ENCODE measurements at regions not wholly inside any gene's neighbourhood (a gene's known extent, or its start where the extent isn't known, plus 50 kb on each side); places are given as distances from the start of the nearest gene placed in this dataset.

DNA sequence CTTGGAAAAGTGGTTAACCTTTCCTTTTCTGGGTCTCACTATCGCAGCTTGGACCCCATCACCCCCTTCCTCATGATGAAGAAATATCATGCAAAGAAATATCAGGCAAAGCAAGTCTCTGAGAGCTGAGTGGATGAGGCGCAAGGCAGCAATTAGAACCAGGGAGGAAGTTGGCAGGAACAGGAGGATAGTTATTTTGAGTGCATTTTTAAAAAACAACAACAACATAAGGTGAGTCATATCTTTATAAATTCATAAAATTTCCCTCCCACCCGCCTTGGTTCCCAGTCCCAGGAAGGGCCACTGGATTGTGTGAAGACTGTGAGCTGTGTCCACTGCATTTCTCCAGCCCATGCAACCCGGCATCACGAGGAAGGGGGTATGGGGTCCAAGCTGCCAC, 316.9 kb upstream of the TLE3 start:
- no peak for TF ChIP-seq JUND (IDR thresholded peaks at IDR 0.05; ENCODE audit: low read depth)
- in situ Hi-C loops (cut with HindIII; ENCODE audit: low pct_unique_long_range_greater_than_20kb, low sequenced_read_pairs): no loop called here
- no peak for DNase-seq (ENCODE audit: low read depth in 1 of 2, low spot score in 1 of 2)

DNA sequence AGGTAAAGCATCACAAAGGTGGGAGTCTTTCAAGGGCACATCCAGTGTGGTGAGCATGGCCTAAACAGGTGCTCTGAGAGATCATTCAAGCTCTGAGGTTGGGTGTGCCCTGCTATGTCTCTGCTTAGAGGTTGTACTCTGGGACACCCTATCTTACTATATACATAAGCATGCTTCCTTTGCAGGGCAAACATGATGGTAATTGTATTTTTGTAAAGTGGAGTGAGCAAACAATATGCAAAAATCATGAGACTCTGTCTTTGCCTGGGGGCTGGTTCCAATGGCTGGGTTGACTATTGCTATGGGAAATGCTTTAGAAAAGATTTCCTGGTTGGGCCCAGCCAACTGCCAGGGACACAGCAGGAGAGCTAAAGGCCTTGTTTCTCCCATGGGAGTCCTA, 315.1 kb upstream of the TLE3 start:
- peak; percentile 33 to 79 for DNase-seq (ENCODE audit: low read depth in 1 of 2, low spot score in 1 of 2)
- TF ChIP-seq JUND (IDR thresholded peaks at IDR 0.05; ENCODE audit: low read depth): no peak
- in situ Hi-C loops (cut with HindIII; ENCODE audit: low pct_unique_long_range_greater_than_20kb, low sequenced_read_pairs): no loop called here

DNA sequence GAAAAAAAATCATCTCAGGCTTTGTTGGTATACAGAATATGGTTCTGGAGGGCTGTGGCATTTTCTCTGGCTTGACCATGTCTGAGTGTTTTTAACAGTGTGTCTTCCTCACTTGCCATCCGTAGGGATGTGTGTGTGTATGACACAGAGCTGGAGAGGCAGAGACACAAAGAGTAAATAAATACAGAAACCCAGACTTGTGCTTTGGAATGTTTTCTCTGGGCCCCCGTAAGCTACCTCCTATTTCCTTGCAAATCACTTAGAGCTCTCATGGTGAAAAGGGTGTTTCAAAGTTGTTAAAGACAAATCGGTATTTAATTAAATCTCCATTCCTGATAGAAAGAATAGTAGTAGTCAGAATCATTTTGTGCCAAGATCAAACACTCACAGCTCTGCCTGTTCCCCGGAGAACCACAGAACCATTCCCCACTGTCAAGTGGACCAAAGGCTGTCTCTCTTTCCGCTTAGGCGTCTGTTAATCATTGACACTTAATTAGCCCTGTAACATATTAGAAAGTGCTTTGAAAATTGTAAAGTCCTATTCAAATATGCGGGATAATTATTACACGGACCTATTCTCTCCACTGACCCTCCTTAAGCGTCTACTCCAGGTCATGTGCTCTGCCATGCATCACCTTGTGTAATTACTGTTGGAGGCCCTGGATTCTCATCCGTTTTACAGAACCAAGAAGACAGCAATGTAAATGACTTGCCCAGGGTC, 313.6 kb upstream of the TLE3 start:
- no peak for TF ChIP-seq JUND (IDR thresholded peaks at IDR 0.05; ENCODE audit: low read depth)
- in situ Hi-C loops (cut with HindIII; ENCODE audit: low pct_unique_long_range_greater_than_20kb, low sequenced_read_pairs): no loop called here
- no peak for DNase-seq (ENCODE audit: low read depth in 1 of 2, low spot score in 1 of 2)

DNA sequence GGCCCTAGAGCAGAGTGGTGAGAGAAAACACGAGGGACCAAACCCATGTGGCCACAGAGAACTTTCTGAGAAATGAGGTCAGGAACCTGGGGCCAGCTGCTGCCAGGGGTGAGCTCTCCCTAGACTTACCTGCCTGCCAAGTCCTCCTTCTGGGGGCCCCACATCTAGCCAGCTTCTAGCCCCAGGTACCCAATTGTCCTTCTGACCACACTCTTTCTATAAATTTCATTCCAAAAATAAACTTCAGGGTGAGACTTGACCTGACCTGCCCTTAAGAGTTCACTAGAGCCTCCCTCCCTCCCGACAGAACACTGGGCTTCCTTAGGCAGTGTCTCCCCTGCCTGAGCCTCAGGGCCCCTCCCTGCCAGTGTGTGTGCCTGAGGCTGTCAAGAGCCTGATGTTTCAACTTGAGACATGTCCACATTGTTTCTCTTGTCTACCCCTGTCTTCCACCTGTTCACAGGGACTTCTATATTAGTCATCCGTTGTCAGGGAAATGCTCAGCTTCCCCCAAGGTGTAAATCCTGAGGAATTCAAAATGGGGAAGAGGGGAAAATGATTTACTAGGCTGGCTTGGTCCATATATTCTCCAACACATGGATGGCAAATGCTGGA, 312.8 kb upstream of the TLE3 start:
- no peak for DNase-seq (ENCODE audit: low read depth in 1 of 2, low spot score in 1 of 2)
- in situ Hi-C loops (cut with HindIII; ENCODE audit: low pct_unique_long_range_greater_than_20kb, low sequenced_read_pairs): no loop called here
- TF ChIP-seq JUND (IDR thresholded peaks at IDR 0.05; ENCODE audit: low read depth): no peak

DNA sequence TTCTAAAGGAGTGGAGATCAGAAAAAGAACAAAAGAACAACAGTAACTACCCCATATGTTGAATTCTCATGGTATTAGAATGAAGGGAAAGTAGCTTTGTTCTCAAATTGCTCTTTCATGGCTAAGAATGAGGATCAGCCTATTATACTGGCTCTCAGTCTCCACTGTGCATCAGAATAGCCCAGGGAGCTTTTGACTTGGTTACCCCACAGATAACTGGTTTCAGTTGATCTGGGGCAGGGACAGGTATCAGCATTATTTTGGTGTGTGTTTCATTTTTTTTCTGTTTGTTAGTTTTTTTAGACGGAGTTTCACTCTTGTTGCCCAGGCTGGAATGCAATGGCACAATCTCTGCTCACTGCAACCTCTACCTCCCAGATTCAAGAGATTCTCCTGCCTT, 311.7 kb upstream of the TLE3 start:
- no peak for TF ChIP-seq JUND (IDR thresholded peaks at IDR 0.05; ENCODE audit: low read depth)
- DNase-seq (ENCODE audit: low read depth in 1 of 2, low spot score in 1 of 2): no peak
- in situ Hi-C loops (cut with HindIII; ENCODE audit: low pct_unique_long_range_greater_than_20kb, low sequenced_read_pairs): no loop called here

DNA sequence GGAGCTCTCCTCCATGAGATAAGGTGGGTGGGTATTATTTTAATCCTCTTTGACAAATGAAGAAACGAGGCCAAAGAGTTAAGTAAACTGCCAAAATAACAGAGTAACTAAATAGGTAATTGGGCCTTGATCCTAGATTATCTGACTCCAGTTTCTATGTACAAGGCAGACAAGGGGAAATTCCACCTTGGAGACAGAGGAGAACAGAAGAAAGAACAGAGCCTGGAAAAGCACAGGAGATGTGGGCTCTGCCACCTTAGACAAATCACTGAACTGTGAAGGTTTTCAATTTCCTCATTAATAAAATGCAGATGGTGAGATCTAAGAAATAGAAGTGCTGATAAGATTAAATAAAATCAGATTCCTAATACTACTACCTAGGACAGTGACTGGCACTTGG, 310.2 kb upstream of the TLE3 start:
- in situ Hi-C loops (cut with HindIII; ENCODE audit: low pct_unique_long_range_greater_than_20kb, low sequenced_read_pairs): no loop called here
- DNase-seq (ENCODE audit: low read depth in 1 of 2, low spot score in 1 of 2): no peak
- TF ChIP-seq JUND (IDR thresholded peaks at IDR 0.05; ENCODE audit: low read depth): no peak

DNA sequence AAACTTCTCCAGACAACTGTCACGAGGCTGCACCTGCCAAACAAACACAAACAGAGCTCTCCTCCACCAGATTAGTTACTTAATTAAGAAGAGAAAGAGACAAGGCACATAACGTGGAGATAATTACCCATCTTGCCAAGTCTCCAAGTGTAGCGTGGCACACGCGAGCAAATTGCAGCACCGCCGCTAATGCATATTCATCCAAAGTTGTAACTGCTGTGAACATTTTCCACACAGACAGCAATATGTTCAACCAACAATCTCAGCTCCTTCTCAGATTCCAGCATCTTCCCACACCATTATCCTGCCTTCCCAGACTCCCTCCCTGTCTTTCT, 309.6 kb upstream of the TLE3 start:
- TF ChIP-seq JUND (IDR thresholded peaks at IDR 0.05; ENCODE audit: low read depth): no peak
- in situ Hi-C loops (cut with HindIII; ENCODE audit: low pct_unique_long_range_greater_than_20kb, low sequenced_read_pairs): no loop called here
- DNase-seq (ENCODE audit: low read depth in 1 of 2, low spot score in 1 of 2): no peak

DNA sequence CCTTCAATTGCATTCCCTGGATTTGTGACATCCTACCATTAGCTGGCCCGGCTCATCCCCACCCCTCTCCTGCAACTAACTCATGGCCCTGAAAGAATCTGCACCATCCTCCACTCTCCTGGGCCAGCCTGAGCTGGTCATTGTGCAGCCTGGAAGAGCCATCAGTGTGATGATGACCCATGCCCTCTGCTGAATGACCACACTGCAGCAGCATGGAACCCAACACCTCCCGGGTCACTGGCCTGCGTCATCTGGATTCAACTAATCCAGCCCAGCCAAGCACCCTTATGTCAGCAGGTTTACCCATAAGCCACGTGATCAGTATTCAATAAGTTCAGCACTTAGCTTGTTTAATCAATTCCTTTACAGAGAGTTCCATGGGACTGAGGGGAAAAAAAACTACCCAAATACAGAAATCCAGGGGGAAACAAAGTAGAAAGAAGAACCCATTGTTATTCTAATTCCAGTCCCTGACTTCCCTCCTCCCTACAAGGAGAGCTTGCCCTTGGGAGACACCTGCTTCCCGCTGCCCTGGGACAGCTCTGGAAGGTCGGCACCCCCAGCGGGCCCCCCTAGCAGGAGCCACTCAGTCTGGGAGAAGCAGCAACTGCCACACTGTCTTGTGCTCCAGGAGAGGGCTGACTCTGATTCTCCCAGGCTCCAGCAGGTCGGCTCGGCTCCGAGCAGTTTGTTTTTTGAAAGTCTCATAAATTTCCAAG, 309.1 kb upstream of the TLE3 start:
- in situ Hi-C loops (cut with HindIII; ENCODE audit: low pct_unique_long_range_greater_than_20kb, low sequenced_read_pairs): no loop called here
- DNase-seq (ENCODE audit: low read depth in 1 of 2, low spot score in 1 of 2): no peak
- no peak for TF ChIP-seq JUND (IDR thresholded peaks at IDR 0.05; ENCODE audit: low read depth)

DNA sequence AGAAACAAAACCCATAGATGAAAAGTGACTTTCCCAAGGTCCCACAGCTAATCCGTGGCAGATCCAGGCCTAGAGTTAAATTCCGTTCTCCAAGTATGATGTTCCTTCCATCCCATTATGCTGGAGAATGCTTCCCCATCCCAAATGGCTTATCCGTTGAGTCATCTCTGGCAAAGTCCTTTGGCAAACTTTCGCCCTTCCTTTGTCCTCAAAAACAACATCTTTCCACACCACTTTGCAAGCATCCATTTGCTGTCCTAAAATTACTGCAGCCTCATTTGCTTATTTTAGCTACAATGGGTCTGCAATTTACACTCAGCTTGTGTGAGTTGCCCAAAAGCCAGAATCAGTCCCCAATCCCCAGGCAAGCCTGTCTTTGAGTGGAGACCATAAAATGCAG, 304.0 kb upstream of the TLE3 start:
- TF ChIP-seq JUND (IDR thresholded peaks at IDR 0.05; ENCODE audit: low read depth): no peak
- no peak for DNase-seq (ENCODE audit: low read depth in 1 of 2, low spot score in 1 of 2)
- in situ Hi-C loops (cut with HindIII; ENCODE audit: low pct_unique_long_range_greater_than_20kb, low sequenced_read_pairs): no loop called here

DNA sequence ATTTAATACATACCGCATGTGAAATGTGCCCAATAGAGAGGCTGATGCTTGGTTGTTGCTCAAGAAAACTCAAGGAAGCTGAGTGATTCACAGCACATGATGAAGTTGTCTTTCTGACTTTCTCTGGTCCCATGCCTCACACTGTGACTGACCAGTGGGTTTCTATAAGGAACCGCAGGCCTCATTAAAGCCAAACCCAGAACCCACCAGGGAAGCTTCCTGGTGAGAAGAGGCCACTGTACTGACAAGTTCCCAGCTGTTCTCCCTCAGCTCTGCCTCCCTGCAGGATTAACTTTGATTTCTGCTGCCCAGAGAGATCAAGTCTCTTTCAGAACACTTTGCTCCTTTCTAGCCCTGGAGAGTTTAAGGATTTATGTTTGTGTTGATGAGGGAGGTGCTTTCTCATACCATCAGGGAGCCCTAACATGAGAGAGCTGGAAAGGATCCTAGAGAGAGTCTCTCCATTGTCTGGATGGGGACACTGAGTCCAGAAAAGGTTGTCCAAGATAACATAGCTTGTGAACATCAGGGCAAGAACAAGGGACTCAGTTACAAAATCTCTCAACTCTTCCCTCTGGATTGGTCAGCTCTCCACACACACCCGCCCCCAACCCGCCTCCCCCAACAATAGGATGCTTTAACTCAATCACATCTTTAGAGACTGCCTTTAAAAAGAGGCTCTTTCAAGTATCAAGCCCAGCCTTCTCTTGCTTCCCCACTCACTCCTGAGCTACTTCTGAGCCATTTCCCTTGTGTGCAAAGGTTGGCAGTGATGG, 303.2 kb upstream of the TLE3 start:
- DNase-seq (ENCODE audit: low read depth in 1 of 2, low spot score in 1 of 2): no peak
- no peak for TF ChIP-seq JUND (IDR thresholded peaks at IDR 0.05; ENCODE audit: low read depth)
- in situ Hi-C loops (cut with HindIII; ENCODE audit: low pct_unique_long_range_greater_than_20kb, low sequenced_read_pairs): no loop called here

DNA sequence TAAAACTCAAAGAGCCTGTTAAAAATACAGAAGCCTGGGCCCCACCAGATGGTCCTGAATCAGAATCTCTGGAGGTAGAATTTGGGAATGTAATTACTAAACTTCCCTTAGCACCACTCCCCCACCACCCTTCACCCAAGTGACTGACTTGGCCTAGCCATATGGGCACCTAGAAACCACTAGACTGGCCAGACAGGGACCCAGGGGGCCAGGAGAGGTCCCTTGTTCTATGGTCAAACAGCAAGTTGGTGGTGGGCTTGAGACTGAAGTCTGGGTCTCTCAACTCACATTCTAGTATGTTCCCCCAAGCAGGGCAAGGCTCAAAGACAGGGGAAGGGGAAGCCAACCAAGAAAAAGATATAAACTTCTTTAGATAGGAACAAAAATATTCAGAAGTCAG, 301.5 kb upstream of the TLE3 start:
- TF ChIP-seq JUND (IDR thresholded peaks at IDR 0.05; ENCODE audit: low read depth): no peak
- in situ Hi-C loops (cut with HindIII; ENCODE audit: low pct_unique_long_range_greater_than_20kb, low sequenced_read_pairs): no loop called here
- DNase-seq (ENCODE audit: low read depth in 1 of 2, low spot score in 1 of 2): no peak

DNA sequence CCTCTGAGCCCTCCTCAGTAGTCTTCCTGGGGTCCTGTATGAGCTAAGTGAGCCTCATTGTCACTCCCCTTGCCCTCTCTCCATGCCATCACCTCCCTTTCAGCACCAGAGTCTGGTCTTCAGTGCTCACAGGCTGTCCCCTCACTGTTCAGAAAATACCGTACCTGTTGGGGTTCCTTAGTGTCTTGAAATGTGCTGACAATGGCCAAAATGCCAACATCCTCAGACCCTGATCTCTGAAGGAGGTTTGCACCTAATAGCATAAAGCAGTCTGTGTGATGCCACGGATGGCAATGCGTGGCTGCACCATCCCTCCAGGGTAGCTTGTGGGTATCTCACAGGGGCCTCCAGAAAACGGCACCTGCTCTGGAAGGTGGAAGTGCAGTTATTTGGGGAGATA, 301.0 kb upstream of the TLE3 start:
- no peak for DNase-seq (ENCODE audit: low read depth in 1 of 2, low spot score in 1 of 2)
- in situ Hi-C loops (cut with HindIII; ENCODE audit: low pct_unique_long_range_greater_than_20kb, low sequenced_read_pairs): no loop called here
- TF ChIP-seq JUND (IDR thresholded peaks at IDR 0.05; ENCODE audit: low read depth): no peak

DNA sequence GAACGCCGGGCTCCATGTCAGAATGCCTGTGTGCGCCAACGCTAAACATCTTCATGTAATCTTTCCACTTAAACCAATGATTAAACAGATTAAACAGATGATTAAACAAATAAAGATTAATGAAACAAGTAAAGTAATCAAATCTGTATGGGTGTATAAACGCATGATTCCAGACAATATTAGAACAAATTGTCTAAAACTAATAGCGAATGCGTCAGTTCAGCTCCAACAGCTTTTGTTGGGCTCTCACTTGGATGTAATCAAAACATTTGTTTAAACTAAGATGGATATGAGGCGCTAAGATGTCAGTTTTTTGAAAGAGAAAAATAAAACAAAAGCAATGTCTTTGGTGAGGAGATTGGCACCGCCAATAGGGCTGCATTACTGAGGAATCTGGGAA, 299.1 kb upstream of the TLE3 start:
- DNase-seq (ENCODE audit: low read depth in 1 of 2, low spot score in 1 of 2): no peak
- TF ChIP-seq JUND (IDR thresholded peaks at IDR 0.05; ENCODE audit: low read depth): no peak
- in situ Hi-C loops (cut with HindIII; ENCODE audit: low pct_unique_long_range_greater_than_20kb, low sequenced_read_pairs): no loop called here
